B cell (primary cell): ENCODE measurements at regions not wholly inside any gene's neighbourhood (a gene's known extent, or its start where the extent isn't known, plus 50 kb on each side); places are given as distances from the start of the nearest gene placed in this dataset.

Source experiments
- ATAC-seq: fragments of 200-7000 bp; cut with Tn5 transposase; one replicate; pipeline ENCODE4 v1.10.0; 2021; ENCODE audit warnings: low read depth, mild to moderate bottlenecking, moderate number of reproducible peaks, moderate library complexity
- CTCF ChIA-PET: fragments of 350-600 bp; sonication (Branson Sonifier 250); formaldehyde crosslinking; loops from one replicate; lab custom pipeline; 2021; ENCODE audit warnings: antibody characterized with exemption, inconsistent platforms; lab: Charles Lee
- POLR2A ChIA-PET: fragments of 350-600 bp; sonication (Branson Sonifier 250); formaldehyde crosslinking; loops from one replicate; lab custom pipeline; 2021; ENCODE audit warnings: antibody characterized with exemption; lab: Charles Lee
- DNase-seq: peaks from one replicate; pipeline ENCODE4 v3.0.0; 2013
- H2AFZ ChIP-seq: 2 replicates; pipeline ENCODE4 v1.6.1; 2012; ENCODE audit warnings: mild to moderate bottlenecking, low read depth, low read length; ENCODE audit not compliant: insufficient read depth, poor library complexity, severe bottlenecking
- H3K27ac ChIP-seq, 2 donors: 1 replicate in 1 of 2; 2 replicates in 1 of 2; pipeline ENCODE4 v1.5.1; 2012 to 2013; ENCODE audit warnings: low read length in 2 of 2, mild to moderate bottlenecking in 2 of 2, moderate library complexity in 1 of 2
- H3K27me3 ChIP-seq, 4 experiments: fragments of 200-600 bp in 1 of 4; sonication (generic) in 1 of 4; replicated peaks in 1 of 4; 1 replicate in 2 of 4; 2 replicates in 2 of 4; pipeline versions ENCODE4 v1.6.1 to v1.7.0; 2013 to 2016; ENCODE audit warnings: low read length in 3 of 4, mild to moderate bottlenecking in 2 of 4, mixed read lengths in 1 of 4, moderate library complexity in 1 of 4; ENCODE audit not compliant: insufficient read depth in 4 of 4, control insufficient read depth in 3 of 4; ENCODE audit errors: control extremely low read depth in 1 of 4
- H3K36me3 ChIP-seq, 2 experiments: replicated peaks in 1 of 2; 1 replicate in 1 of 2; 2 replicates in 1 of 2; pipeline versions ENCODE4 v1.6.1 to v1.7.1; 2013; ENCODE audit warnings: low read length in 1 of 2; ENCODE audit not compliant: insufficient read depth in 2 of 2, control insufficient read depth in 1 of 2; ENCODE audit errors: control extremely low read depth in 1 of 2, extremely low read depth in 1 of 2
- H3K4me1 ChIP-seq, 2 donors: fragments of 200-600 bp in 1 of 2; sonication (generic) in 1 of 2; 1 replicate in 1 of 2; 2 replicates in 1 of 2; pipeline versions ENCODE4 v1.5.1 to v1.6.1; 2013 to 2017; ENCODE audit warnings: low read length in 2 of 2; ENCODE audit not compliant: control insufficient read depth in 2 of 2, insufficient read depth in 2 of 2
- H3K4me2 ChIP-seq: replicated peaks from 2 replicates; pipeline ENCODE3; 2012; ENCODE audit warnings: mild to moderate bottlenecking, low read depth, low read length; ENCODE audit not compliant: poor library complexity, severe bottlenecking
- H3K4me3 ChIP-seq, 5 experiments: fragments of 200-600 bp in 1 of 5; sonication (generic) in 1 of 5; 1 replicate in 3 of 5; 2 replicates in 2 of 5; pipeline versions ENCODE4 v1.5.1 to v1.7.0; 2011 to 2016; ENCODE audit warnings: low read length in 4 of 5, mild to moderate bottlenecking in 4 of 5, low read depth in 2 of 5, control low read depth in 1 of 5, moderate library complexity in 1 of 5; ENCODE audit not compliant: insufficient read depth in 1 of 5; ENCODE audit errors: control extremely low read depth in 1 of 5, extremely low read depth in 1 of 5
- H3K79me2 ChIP-seq: fragments of 200-600 bp; sonication (generic); one replicate; pipeline ENCODE4 v1.6.0; 2016; ENCODE audit warnings: low read length; ENCODE audit not compliant: control insufficient read depth, insufficient read depth
- H3K9ac ChIP-seq: fragments of 200-600 bp; sonication (generic); 2 replicates; pipeline ENCODE4 v1.6.1; 2017; ENCODE audit warnings: mild to moderate bottlenecking, low read length, moderate library complexity
- H3K9me3 ChIP-seq, 3 donors: one replicate each; pipeline versions ENCODE4 v1.6.1 to v1.7.1; 2013; ENCODE audit warnings: low read length in 2 of 3; ENCODE audit not compliant: control insufficient read depth in 2 of 3, insufficient read depth in 1 of 3; ENCODE audit errors: control extremely low read depth in 1 of 3
- H4K20me1 ChIP-seq: 2 replicates; pipeline ENCODE4 v1.6.0; 2012; ENCODE audit warnings: mild to moderate bottlenecking, low read length; ENCODE audit not compliant: insufficient read depth, control insufficient read depth, poor library complexity, severe bottlenecking
- H3K27ac Mint-ChIP-seq: one replicate; pipeline ENCODE4 v1.8.0; 2021; ENCODE audit warnings: mixed read lengths
- H3K27me3 Mint-ChIP-seq: one replicate; pipeline ENCODE4 v1.8.0; 2021; ENCODE audit warnings: mixed read lengths
- H3K4me1 Mint-ChIP-seq: one replicate; pipeline ENCODE4 v1.8.0; 2021; ENCODE audit warnings: mixed read lengths
- H3K4me3 Mint-ChIP-seq: one replicate; pipeline ENCODE4 v1.8.0; 2021; ENCODE audit warnings: mixed read lengths
- H3K9me3 Mint-ChIP-seq: one replicate; pipeline ENCODE4 v1.8.0; 2022; ENCODE audit warnings: mixed read lengths; ENCODE audit not compliant: insufficient read depth
- CTCF ChIP-seq: fragments of 200-600 bp; IDR thresholded peaks from one replicate; pipeline ENCODE4 v1.8.0; 2022; ENCODE audit warnings: antibody characterized with exemption, mild to moderate bottlenecking
- EZH2 ChIP-seq: IDR thresholded peaks from 2 replicates; pipeline ENCODE4 v1.6.1; 2012; ENCODE audit warnings: borderline replicate concordance, low read depth, mild to moderate bottlenecking, moderate library complexity, low read length; ENCODE audit not compliant: insufficient read depth, poor library complexity, severe bottlenecking
- WGBS: methylation state at CpG from one replicate; pipeline ENCODE4 v1.1.5; 2013; ENCODE audit warnings: missing lambda C conversion rate; ENCODE audit not compliant: insufficient coverage; 5-methylcytosine and 5-hydroxymethylcytosine counted together
- intact Hi-C: fragments of 100-400 bp; cut with micrococcal nuclease; formaldehyde crosslinking; loops from one replicate; pipeline ENCODE4 v1.10.0; 2022

- POLR2A ChIA-PET = no interaction called here
- H3K4me3 ChIP-seq = no peak overlapping the region
- Mint-ChIP-seq H3K4me1 (no peaks in the 10 kb centered on the region), H3K27ac (no peak overlapping the region), H3K4me3 (no peak overlapping the region), H3K9me3 (peaks cover 8% of the 10 kb centered on the region), H3K27me3 (no peaks in the 10 kb centered on the region)
- H3K27me3 ChIP-seq = no peaks in the 10 kb centered on the region
- CTCF ChIA-PET = no interaction called here
- no peaks in the 10 kb centered on the region for H3K4me1 ChIP-seq
- intact Hi-C loops = no loop called here
- H3K79me2 ChIP-seq = no peaks in the 10 kb centered on the region
- TF ChIP-seq EZH2 = no peak
- TF ChIP-seq CTCF = no peak
- H3K27ac ChIP-seq = no peak overlapping the region
- ATAC-seq (no peak), DNase-seq (no peak)
- no peak overlapping the region for H2AFZ ChIP-seq
- no peak overlapping the region for H3K4me2 ChIP-seq
- H4K20me1 ChIP-seq = no peaks in the 10 kb centered on the region
- H3K9ac ChIP-seq = no peak overlapping the region
- H3K9me3 ChIP-seq = peaks cover 0 to 3% (median 0%) of the 10 kb centered on the region in 3 donors
- H3K36me3 ChIP-seq = no peaks in the 10 kb centered on the region
Measured at GRCh38 chr2:103218516-103218915, 456.7 kb downstream of the TMEM182 start.

DNA sequence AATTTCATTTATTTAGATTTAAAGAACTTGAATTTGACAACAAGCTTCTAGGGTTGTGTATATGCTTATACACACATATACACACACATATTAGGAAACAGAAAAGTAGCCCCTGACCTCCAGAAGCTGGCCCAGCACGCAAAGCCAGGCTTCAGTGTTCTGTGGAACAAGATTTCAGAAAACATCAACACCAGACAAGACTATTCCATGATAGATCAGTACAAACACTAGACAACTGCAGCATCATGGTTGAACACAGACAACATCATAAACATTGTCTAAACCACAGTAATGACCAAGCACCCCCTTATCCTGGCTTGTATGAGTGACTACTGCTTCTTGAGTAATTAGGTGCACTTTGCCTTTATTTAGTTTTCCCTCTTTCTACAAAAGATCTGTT lies 457.6 kb downstream of the TMEM182 start:
- no peak for ATAC-seq
- Mint-ChIP-seq H3K9me3 (peaks cover 8% of the 10 kb centered on the region), H3K4me1 (no peaks in the 10 kb centered on the region), H3K27ac (no peak overlapping the region), H3K4me3 (no peak overlapping the region), H3K27me3 (no peaks in the 10 kb centered on the region)
- intact Hi-C loops = no loop called here
- no peaks in the 10 kb centered on the region for H3K36me3 ChIP-seq
- POLR2A ChIA-PET = no interaction called here
- no peak overlapping the region for H2AFZ ChIP-seq
- no peak overlapping the region for H3K9ac ChIP-seq
- no peak overlapping the region for H3K4me2 ChIP-seq
- H3K27me3 ChIP-seq = no peaks in the 10 kb centered on the region
- no peak overlapping the region for H3K4me3 ChIP-seq
- H4K20me1 ChIP-seq = no peaks in the 10 kb centered on the region
- 100% methylated on average over 1 of the region's 1 CpG for WGBS
- no peaks in the 10 kb centered on the region for H3K4me1 ChIP-seq
- H3K27ac ChIP-seq = no peak overlapping the region
- H3K9me3 ChIP-seq = no peaks in the 10 kb centered on the region
- no peak for TF ChIP-seq CTCF
- no peak for TF ChIP-seq EZH2
- CTCF ChIA-PET = no interaction called here
- H3K79me2 ChIP-seq = no peaks in the 10 kb centered on the region
- DNase-seq = no peak
